Calu3 (cell line): ENCODE measurements at regions not wholly inside any gene's neighbourhood (a gene's known extent, or its start where the extent isn't known, plus 50 kb on each side); places are given as distances from the start of the nearest gene placed in this dataset.

ENCODE experiments used
- BruUV-seq: library from RNA; stranded (reverse); fragments of 400-500 nt; replicated peaks from 2 replicates; lab custom pipeline; 2021; lab: Mats Ljungman, UMichigan
- CTCF ChIA-PET: fragments of 300-600 bp; sonication (Branson Sonifier 250); formaldehyde crosslinking; loops from one replicate; lab custom pipeline; 2022; ENCODE audit warnings: antibody characterized with exemption; lab: Charles Lee
- DNase-seq: peaks from one replicate; pipeline ENCODE4 v3.0.0; 2022
- H3K27ac Mint-ChIP-seq: one replicate; pipeline ENCODE4 v1.8.0; 2022; ENCODE audit warnings: mixed read lengths; ENCODE audit not compliant: unreplicated experiment
- H3K27me3 Mint-ChIP-seq: one replicate; pipeline ENCODE4 v1.8.0; 2022; ENCODE audit warnings: mixed read lengths; ENCODE audit not compliant: unreplicated experiment
- H3K36me3 Mint-ChIP-seq: one replicate; pipeline ENCODE4 v1.8.0; 2022; ENCODE audit warnings: mild to moderate bottlenecking, moderate library complexity, mixed read lengths; ENCODE audit not compliant: insufficient read depth, unreplicated experiment
- H3K4me1 Mint-ChIP-seq: one replicate; pipeline ENCODE4 v1.8.0; 2022; ENCODE audit warnings: mild to moderate bottlenecking, low read depth, mixed read lengths; ENCODE audit not compliant: unreplicated experiment
- H3K4me3 Mint-ChIP-seq: one replicate; pipeline ENCODE4 v1.8.0; 2022; ENCODE audit warnings: mild to moderate bottlenecking, low read depth, moderate library complexity, mixed read lengths; ENCODE audit not compliant: unreplicated experiment
- H3K9me3 Mint-ChIP-seq: one replicate; pipeline ENCODE4 v1.8.0; 2022; ENCODE audit warnings: low read depth, mixed read lengths; ENCODE audit not compliant: unreplicated experiment
- intact Hi-C: fragments of 100-400 bp; cut with micrococcal nuclease; formaldehyde crosslinking; loops from one replicate; pipeline ENCODE4 v1.10.0; 2022; ENCODE audit not compliant: unreplicated experiment
- TF ChIP-seq, protein P1 (sequence below): fragments of 200-600 bp; IDR thresholded peaks from one replicate; pipeline ENCODE4 v1.8.0; 2022; ENCODE audit warnings: antibody characterized with exemption; ENCODE audit not compliant: unreplicated experiment

DNA sequence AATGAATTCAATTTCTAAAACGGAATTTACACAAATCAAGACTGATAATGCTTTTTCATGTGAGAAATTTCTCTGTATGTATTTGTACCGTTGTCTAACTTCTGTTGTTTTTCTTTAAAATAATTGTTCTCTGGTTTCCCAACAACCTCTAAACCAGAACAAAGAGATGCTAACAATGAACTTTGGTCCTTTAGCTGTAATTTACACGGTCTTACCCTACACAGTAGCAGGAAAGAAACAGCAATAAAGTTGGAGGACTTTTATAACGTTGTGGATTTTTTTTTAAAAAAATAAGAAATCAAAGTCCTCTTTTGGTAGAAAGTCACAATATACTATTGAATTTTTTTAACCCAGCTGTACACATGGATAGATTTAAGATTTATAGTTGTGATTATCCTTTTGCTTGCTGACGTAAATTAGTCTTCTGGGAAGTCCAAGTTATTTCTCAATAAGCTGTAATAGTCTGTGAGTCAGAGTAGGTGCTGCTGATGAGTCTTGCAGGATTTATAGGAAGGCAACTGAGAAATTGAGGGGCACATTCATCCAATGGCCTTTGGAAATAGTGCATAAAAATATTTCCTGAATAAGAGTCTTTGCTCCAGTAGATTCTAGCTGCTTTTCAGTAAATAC lies 76.8 kb upstream of the PCSK1 start:
- Mint-ChIP-seq H3K36me3 (peaks cover 5% of the 10 kb centered on the region), H3K9me3 (peaks cover 2% of the 10 kb centered on the region), H3K27ac (peak overlapping the region; percentile 50), H3K4me3 (no peak overlapping the region), H3K4me1 (peaks cover 8% of the 10 kb centered on the region), H3K27me3 (peaks cover 17% of the 10 kb centered on the region)
- TF ChIP-seq, protein P1, sequence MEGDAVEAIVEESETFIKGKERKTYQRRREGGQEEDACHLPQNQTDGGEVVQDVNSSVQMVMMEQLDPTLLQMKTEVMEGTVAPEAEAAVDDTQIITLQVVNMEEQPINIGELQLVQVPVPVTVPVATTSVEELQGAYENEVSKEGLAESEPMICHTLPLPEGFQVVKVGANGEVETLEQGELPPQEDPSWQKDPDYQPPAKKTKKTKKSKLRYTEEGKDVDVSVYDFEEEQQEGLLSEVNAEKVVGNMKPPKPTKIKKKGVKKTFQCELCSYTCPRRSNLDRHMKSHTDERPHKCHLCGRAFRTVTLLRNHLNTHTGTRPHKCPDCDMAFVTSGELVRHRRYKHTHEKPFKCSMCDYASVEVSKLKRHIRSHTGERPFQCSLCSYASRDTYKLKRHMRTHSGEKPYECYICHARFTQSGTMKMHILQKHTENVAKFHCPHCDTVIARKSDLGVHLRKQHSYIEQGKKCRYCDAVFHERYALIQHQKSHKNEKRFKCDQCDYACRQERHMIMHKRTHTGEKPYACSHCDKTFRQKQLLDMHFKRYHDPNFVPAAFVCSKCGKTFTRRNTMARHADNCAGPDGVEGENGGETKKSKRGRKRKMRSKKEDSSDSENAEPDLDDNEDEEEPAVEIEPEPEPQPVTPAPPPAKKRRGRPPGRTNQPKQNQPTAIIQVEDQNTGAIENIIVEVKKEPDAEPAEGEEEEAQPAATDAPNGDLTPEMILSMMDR, result no peak
- intact Hi-C loops, result no loop called here
- DNase-seq, result no peak
- CTCF ChIA-PET, result no interaction called here
- no TSS peak for BruUV-seq

DNA sequence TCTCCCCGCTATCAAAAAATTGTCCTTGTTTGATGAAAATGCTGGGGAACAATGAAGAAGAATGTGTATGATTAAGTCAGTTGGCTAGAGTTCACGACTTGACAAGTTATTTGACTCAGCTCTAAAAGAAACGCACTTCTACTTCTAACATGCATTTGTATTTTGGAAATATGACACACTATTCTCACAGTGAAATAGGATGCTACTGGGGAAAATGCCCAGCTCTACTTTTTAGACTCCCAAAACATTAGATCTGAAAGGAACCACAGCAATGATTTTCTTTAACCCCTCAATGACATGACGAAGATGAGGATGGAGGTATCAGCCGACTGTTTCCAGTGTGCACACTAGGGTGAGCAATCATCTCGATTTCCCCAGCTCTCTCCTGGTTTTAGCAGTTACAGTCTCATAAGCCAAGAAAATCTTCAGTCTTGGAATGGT lies 83.6 kb upstream of the PCSK1 start:
- H3K4me1 Mint-ChIP-seq, result no peaks in the 10 kb centered on the region
- peaks cover 2% of the 10 kb centered on the region for H3K9me3 Mint-ChIP-seq
- H3K4me3 Mint-ChIP-seq, result no peak overlapping the region
- BruUV-seq, result no TSS peak
- H3K27ac Mint-ChIP-seq, result no peak overlapping the region
- TF ChIP-seq, protein P1, result no peak
- peaks cover 48% of the 10 kb centered on the region for H3K27me3 Mint-ChIP-seq
- CTCF ChIA-PET, result interaction anchor here (0.6 kb wide), 1 partner anchor 75 kb away, joined by 3 read pairs; no protein-coding TSS in a partner anchor
- DNase-seq, result no peak
- H3K36me3 Mint-ChIP-seq, result no peaks in the 10 kb centered on the region
- intact Hi-C loops, result no loop called here

DNA sequence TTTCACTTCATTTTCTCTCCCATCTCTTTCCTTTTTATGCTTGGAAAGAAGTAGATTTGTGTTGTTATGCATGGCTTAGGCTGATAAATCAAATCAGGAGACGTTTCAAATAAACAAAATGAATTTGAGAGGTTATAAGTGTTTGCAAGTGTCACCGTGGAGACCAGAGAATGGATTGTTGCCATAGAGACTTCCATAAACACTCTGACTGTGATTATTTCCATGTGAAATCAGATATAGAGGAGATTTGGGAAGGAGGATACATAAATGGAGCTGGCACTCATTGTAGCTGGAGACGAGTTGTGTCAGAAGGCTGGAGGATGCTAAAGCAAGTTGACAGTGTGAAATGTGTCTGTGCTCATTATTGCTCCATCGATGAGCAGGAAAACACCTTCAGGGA lies 84.2 kb upstream of the PCSK1 start:
- CTCF ChIA-PET, result no interaction called here
- Mint-ChIP-seq H3K36me3 (no peaks in the 10 kb centered on the region), H3K27ac (no peak overlapping the region), H3K27me3 (peaks cover 48% of the 10 kb centered on the region), H3K4me3 (no peak overlapping the region), H3K9me3 (peaks cover 2% of the 10 kb centered on the region), H3K4me1 (no peaks in the 10 kb centered on the region)
- intact Hi-C loops, result no loop called here
- no TSS peak for BruUV-seq
- DNase-seq, result no peak
- TF ChIP-seq, protein P1, result no peak

DNA sequence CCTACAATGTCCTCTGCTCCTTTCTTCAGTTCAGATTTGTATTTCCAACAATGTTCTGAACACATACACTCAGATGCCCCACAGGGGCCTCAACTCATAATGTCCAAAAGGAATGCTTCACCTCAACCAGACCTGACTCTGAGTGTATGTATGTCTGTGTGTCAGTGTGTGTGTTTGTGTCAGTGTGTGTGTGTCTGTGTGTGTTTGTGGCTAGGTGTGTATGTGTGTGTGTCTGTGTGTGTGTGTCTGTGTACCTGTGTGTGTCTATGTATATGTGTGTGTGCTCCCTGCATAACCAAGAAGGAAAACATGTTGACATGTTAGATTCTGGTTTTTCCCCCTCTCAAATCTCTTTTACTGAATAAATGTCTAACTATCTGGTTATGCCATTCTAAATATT lies 87.3 kb upstream of the PCSK1 start:
- TF ChIP-seq, protein P1, result no peak
- H3K4me3 Mint-ChIP-seq, result no peak overlapping the region
- no peak overlapping the region for H3K27ac Mint-ChIP-seq
- H3K9me3 Mint-ChIP-seq, result no peaks in the 10 kb centered on the region
- intact Hi-C loops, result no loop called here
- CTCF ChIA-PET, result no interaction called here
- H3K27me3 Mint-ChIP-seq, result peaks cover 54% of the 10 kb centered on the region
- no peak for DNase-seq
- H3K4me1 Mint-ChIP-seq, result no peaks in the 10 kb centered on the region
- no peaks in the 10 kb centered on the region for H3K36me3 Mint-ChIP-seq
- no TSS peak for BruUV-seq
